HepG2 (cell line): ENCODE measurements at regions not wholly inside any gene's neighbourhood (a gene's known extent, or its start where the extent isn't known, plus 50 kb on each side); places are given as distances from the start of the nearest gene placed in this dataset.
"Not testable (repeated sequence)": the region's sequence is repeated elsewhere in the genome, so short reads cannot be mapped to it uniquely, and the experiment has no call there.

Source experiments
- ATAC-seq: fragments of 200-7000 bp; cut with Tn5 transposase; 3 replicates; pipeline ENCODE4 v1.9.1; 2020; ENCODE audit warnings: mild to moderate bottlenecking, moderate library complexity
- BruUV-seq: library from RNA; stranded (reverse); fragments of 400-500 nt; replicated peaks from 2 replicates; lab custom pipeline; 2021; lab: Mats Ljungman, UMichigan
- CTCF ChIA-PET: fragments of 300-600 bp; formaldehyde crosslinking; extraction: SDS; loops from one replicate; lab custom pipeline; 2021; ENCODE audit warnings: low total read pairs, inconsistent platforms, low intra/inter-chr PET ratio; lab: Yijun Ruan, JAX
- POLR2A ChIA-PET: fragments of 350-600 bp; sonication (Branson Sonifier 250); formaldehyde crosslinking; loops from one replicate; lab custom pipeline; 2020; ENCODE audit warnings: antibody characterized with exemption, inconsistent platforms; lab: Yijun Ruan, JAX
- DNase-seq: peaks from one replicate; pipeline ENCODE4 v3.0.0-alpha.2; 2015; ENCODE audit warnings: low spot score
- FAIRE-seq: peaks from 3 replicates; lab custom pipeline; 2011; peaks lifted over from hg19 to GRCh38; lab: Jason Lieb, UNC
- H2AFZ ChIP-seq: one replicate; pipeline ENCODE4 v1.6.1; 2011; ENCODE audit warnings: low read length, inconsistent platforms
- H3K27ac ChIP-seq: fragments of 300-600 bp; 3 replicates; pipeline ENCODE4 v1.8.0; 2011; ENCODE audit warnings: mixed run types, mild to moderate bottlenecking, mixed read lengths, low read length, inconsistent platforms; ENCODE audit not compliant: insufficient read depth; ENCODE audit errors: extremely low read length
- H3K27me3 ChIP-seq, 2 experiments: fragments of 200-600 bp in 1 of 2; 2 replicates in 1 of 2; 3 replicates in 1 of 2; pipeline versions ENCODE4 v1.6.0 to v1.8.0; 2011; ENCODE audit warnings: low read length in 2 of 2, mild to moderate bottlenecking in 2 of 2, moderate library complexity in 2 of 2, inconsistent platforms in 1 of 2; ENCODE audit not compliant: insufficient read depth in 2 of 2, control insufficient read depth in 1 of 2
- H3K36me3 ChIP-seq, 2 experiments: fragments of 200-600 bp in 1 of 2; replicated peaks in 1 of 2; 2 replicates in 1 of 2; 3 replicates in 1 of 2; pipeline versions ENCODE4 v1.5.1 to v1.8.0; 2011; ENCODE audit warnings: low read length in 2 of 2, inconsistent platforms in 1 of 2; ENCODE audit not compliant: insufficient read depth in 2 of 2, control insufficient read depth in 1 of 2
- H3K4me1 ChIP-seq: 2 replicates; pipeline ENCODE4 v1.5.1; 2012; ENCODE audit warnings: low read length, inconsistent platforms; ENCODE audit not compliant: insufficient read depth
- H3K4me2 ChIP-seq: 2 replicates; pipeline ENCODE4 v1.6.0; 2011; ENCODE audit warnings: low read depth, low read length, inconsistent platforms
- H3K4me3 ChIP-seq, 3 experiments: fragments of 200-600 bp in 1 of 3; sonication (generic), shearing (Covaris generic) in 1 of 3; replicated peaks in 1 of 3; 2 replicates each; pipeline ENCODE4 v1.5.1; 2011 to 2016; ENCODE audit warnings: low read length in 3 of 3, inconsistent platforms in 2 of 3, low read depth in 2 of 3, mild to moderate bottlenecking in 2 of 3, control low read depth in 1 of 3, mixed read lengths in 1 of 3; ENCODE audit not compliant: insufficient read depth in 1 of 3
- H3K79me2 ChIP-seq: one replicate; pipeline ENCODE4 v1.6.1; 2011; ENCODE audit warnings: low read length, inconsistent platforms; ENCODE audit not compliant: insufficient read depth
- H3K9ac ChIP-seq: 2 replicates; pipeline ENCODE4 v1.6.0; 2011; ENCODE audit warnings: mild to moderate bottlenecking, low read depth, low read length, inconsistent platforms; ENCODE audit not compliant: insufficient read depth
- H3K9me3 ChIP-seq: 2 replicates; pipeline ENCODE4 v1.5.1; 2012; ENCODE audit warnings: mild to moderate bottlenecking, low read length
- H4K20me1 ChIP-seq: 2 replicates; pipeline ENCODE4 v1.6.0; 2011; ENCODE audit warnings: inconsistent platforms, mild to moderate bottlenecking, low read length, moderate library complexity; ENCODE audit not compliant: insufficient read depth
- DNMT3B ChIP-seq: conservative IDR thresholded peaks from 2 replicates; pipeline ENCODE4 v1.6.1; 2016; ENCODE audit warnings: missing biosample characterization, control low read depth
- POLR2AphosphoS5 ChIP-seq: IDR thresholded peaks from 2 replicates; pipeline ENCODE4 v1.6.1; 2012; ENCODE audit warnings: low read depth, low read length
- SAFB2 ChIP-seq: sonication (generic); formaldehyde crosslinking; IDR thresholded peaks from 2 replicates; pipeline ENCODE4 v1.5.1; 2020; ENCODE audit warnings: missing genetic modification reagents, low read depth, mild to moderate bottlenecking, borderline replicate concordance
- ZNF263 ChIP-seq: sonication (generic); formaldehyde crosslinking; IDR thresholded peaks from 2 replicates; pipeline ENCODE4 v1.4.0; 2020; ENCODE audit warnings: missing genetic modification reagents
- ZNF577 ChIP-seq: sonication (generic); formaldehyde crosslinking; IDR thresholded peaks from 2 replicates; pipeline ENCODE4 v1.4.0; 2020; ENCODE audit warnings: mild to moderate bottlenecking, low read depth, missing genetic modification reagents, borderline replicate concordance
- ZNF775 ChIP-seq: sonication (generic); formaldehyde crosslinking; IDR thresholded peaks from 2 replicates; pipeline ENCODE4 v1.4.0; 2020; ENCODE audit warnings: missing genetic modification reagents, mild to moderate bottlenecking, moderate library complexity, borderline replicate concordance
- in situ Hi-C: cut with HindIII; loops from 2 replicates; pipeline ENCODE4 v1.10.0; 2017; ENCODE audit warnings: low pct_unique_long_range_greater_than_20kb; ENCODE audit not compliant: extremely low pct_ligation_motif_present
- intact Hi-C: fragments of 100-400 bp; cut with micrococcal nuclease; formaldehyde crosslinking; loops from one replicate; pipeline ENCODE4 v1.10.0; 2022; ENCODE audit not compliant: unreplicated experiment
- TF ChIP-seq, protein P1 (sequence below): sonication (generic); formaldehyde crosslinking; conservative IDR thresholded peaks from 2 replicates; pipeline ENCODE4 v1.8.1; 2023; ENCODE audit warnings: missing genetic modification reagents
- TF ChIP-seq, protein P2 (sequence below): sonication (generic); formaldehyde crosslinking; IDR thresholded peaks from 2 replicates; pipeline ENCODE4 v1.5.0; 2020; ENCODE audit warnings: mild to moderate bottlenecking, missing genetic modification reagents, moderate library complexity
- TF ChIP-seq, protein P3 (sequence below): sonication (generic); formaldehyde crosslinking; IDR thresholded peaks from 2 replicates; pipeline ENCODE4 v1.5.0; 2020; ENCODE audit warnings: mild to moderate bottlenecking, missing genetic modification reagents, borderline replicate concordance

DNA sequence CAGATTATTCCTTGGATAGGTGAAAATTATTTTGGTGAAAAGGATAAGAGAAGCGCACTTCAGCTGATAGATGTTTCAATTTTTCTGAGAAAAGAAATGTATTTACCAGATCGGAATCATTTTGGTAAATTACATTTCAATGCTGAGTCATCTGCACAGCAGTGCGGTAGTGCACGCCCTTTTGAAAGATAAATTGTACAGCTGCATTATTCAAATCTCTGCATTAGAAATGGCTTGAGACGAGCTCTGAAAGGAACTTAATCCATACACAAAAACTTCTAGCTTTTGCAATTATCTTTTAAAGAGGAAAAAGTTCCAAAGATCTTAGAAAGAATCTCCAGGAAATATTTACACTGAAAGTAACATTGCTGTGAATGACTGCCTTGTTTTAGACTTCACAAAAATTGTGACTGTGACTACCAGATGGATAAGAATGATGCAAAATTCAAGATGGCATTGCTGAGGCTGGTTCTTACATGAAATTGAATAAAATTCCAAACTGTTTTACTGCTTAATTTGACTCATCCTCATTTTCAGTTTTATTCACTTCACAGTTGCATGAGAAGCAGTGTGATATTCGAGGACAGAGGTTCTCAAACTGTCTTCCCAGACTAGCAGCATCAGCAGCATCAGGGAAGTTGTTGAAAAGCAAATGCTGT is 161.7 kb downstream of the RND3 start (continued):
- TF ChIP-seq, protein P1, sequence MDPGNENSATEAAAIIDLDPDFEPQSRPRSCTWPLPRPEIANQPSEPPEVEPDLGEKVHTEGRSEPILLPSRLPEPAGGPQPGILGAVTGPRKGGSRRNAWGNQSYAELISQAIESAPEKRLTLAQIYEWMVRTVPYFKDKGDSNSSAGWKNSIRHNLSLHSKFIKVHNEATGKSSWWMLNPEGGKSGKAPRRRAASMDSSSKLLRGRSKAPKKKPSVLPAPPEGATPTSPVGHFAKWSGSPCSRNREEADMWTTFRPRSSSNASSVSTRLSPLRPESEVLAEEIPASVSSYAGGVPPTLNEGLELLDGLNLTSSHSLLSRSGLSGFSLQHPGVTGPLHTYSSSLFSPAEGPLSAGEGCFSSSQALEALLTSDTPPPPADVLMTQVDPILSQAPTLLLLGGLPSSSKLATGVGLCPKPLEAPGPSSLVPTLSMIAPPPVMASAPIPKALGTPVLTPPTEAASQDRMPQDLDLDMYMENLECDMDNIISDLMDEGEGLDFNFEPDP (CRISPR knock-in tag): no peak
- TF ChIP-seq POLR2AphosphoS5 (no peak), SAFB2 (CRISPR knock-in tag) (no peak), ZNF263 (no peak), ZNF577 (CRISPR knock-in tag) (no peak), ZNF775 (CRISPR knock-in tag) (no peak), DNMT3B (CRISPR knock-in tag) (no peak)
- TF ChIP-seq, protein P2, sequence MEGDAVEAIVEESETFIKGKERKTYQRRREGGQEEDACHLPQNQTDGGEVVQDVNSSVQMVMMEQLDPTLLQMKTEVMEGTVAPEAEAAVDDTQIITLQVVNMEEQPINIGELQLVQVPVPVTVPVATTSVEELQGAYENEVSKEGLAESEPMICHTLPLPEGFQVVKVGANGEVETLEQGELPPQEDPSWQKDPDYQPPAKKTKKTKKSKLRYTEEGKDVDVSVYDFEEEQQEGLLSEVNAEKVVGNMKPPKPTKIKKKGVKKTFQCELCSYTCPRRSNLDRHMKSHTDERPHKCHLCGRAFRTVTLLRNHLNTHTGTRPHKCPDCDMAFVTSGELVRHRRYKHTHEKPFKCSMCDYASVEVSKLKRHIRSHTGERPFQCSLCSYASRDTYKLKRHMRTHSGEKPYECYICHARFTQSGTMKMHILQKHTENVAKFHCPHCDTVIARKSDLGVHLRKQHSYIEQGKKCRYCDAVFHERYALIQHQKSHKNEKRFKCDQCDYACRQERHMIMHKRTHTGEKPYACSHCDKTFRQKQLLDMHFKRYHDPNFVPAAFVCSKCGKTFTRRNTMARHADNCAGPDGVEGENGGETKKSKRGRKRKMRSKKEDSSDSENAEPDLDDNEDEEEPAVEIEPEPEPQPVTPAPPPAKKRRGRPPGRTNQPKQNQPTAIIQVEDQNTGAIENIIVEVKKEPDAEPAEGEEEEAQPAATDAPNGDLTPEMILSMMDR (CRISPR knock-in tag): no peak
- TF ChIP-seq, protein P3, sequence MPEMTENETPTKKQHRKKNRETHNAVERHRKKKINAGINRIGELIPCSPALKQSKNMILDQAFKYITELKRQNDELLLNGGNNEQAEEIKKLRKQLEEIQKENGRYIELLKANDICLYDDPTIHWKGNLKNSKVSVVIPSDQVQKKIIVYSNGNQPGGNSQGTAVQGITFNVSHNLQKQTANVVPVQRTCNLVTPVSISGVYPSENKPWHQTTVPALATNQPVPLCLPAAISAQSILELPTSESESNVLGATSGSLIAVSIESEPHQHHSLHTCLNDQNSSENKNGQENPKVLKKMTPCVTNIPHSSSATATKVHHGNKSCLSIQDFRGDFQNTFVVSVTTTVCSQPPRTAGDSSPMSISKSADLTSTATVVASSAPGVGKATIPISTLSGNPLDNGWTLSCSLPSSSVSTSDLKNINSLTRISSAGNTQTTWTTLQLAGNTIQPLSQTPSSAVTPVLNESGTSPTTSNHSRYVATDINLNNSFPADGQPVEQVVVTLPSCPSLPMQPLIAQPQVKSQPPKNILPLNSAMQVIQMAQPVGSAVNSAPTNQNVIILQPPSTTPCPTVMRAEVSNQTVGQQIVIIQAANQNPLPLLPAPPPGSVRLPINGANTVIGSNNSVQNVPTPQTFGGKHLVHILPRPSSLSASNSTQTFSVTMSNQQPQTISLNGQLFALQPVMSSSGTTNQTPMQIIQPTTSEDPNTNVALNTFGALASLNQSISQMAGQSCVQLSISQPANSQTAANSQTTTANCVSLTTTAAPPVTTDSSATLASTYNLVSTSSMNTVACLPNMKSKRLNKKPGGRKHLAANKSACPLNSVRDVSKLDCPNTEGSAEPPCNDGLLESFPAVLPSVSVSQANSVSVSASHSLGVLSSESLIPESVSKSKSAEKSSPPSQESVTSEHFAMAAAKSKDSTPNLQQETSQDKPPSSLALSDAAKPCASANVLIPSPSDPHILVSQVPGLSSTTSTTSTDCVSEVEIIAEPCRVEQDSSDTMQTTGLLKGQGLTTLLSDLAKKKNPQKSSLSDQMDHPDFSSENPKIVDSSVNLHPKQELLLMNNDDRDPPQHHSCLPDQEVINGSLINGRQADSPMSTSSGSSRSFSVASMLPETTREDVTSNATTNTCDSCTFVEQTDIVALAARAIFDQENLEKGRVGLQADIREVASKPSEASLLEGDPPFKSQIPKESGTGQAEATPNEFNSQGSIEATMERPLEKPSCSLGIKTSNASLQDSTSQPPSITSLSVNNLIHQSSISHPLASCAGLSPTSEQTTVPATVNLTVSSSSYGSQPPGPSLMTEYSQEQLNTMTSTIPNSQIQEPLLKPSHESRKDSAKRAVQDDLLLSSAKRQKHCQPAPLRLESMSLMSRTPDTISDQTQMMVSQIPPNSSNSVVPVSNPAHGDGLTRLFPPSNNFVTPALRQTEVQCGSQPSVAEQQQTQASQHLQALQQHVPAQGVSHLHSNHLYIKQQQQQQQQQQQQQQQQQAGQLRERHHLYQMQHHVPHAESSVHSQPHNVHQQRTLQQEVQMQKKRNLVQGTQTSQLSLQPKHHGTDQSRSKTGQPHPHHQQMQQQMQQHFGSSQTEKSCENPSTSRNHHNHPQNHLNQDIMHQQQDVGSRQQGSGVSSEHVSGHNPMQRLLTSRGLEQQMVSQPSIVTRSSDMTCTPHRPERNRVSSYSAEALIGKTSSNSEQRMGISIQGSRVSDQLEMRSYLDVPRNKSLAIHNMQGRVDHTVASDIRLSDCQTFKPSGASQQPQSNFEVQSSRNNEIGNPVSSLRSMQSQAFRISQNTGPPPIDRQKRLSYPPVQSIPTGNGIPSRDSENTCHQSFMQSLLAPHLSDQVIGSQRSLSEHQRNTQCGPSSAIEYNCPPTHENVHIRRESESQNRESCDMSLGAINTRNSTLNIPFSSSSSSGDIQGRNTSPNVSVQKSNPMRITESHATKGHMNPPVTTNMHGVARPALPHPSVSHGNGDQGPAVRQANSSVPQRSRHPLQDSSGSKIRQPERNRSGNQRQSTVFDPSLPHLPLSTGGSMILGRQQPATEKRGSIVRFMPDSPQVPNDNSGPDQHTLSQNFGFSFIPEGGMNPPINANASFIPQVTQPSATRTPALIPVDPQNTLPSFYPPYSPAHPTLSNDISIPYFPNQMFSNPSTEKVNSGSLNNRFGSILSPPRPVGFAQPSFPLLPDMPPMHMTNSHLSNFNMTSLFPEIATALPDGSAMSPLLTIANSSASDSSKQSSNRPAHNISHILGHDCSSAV: no peak

DNA sequence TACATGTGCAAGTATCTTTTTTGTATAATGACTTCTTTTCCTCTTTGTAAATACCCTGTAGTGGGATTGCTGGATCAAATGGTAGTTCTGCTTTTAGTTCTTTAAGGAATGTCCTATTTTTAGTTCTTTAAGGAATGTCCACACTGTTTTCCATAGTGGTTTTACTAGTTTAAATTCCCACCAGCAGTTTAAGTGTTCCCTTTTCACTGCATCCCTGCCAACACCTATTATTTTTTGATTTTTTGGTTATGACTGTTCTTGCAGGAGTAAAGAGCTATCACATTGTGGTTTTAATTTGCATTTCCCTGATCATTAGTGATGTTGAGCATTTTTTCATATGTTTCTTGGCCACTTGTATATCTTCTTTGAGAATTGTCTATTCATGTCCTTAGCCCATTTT is 164.4 kb downstream of the RND3 start:
- CTCF ChIA-PET, H3K27ac ChIP-seq, ATAC-seq, in situ Hi-C loops, H2AFZ ChIP-seq, H3K4me3 ChIP-seq, H3K79me2 ChIP-seq, BruUV-seq, H3K36me3 ChIP-seq, DNase-seq, POLR2A ChIA-PET, H3K4me2 ChIP-seq, FAIRE-seq, H3K9ac ChIP-seq, H4K20me1 ChIP-seq, H3K4me1 ChIP-seq, H3K27me3 ChIP-seq, intact Hi-C loops: not testable (repeated sequence)
- H3K9me3 ChIP-seq: peaks cover 79% of the 10 kb centered on the region
